ENCODE measurements at regions not wholly inside any gene's neighbourhood (a gene's known extent, or its start where the extent isn't known, plus 50 kb on each side); places are given as distances from the start of the nearest gene placed in this dataset.

- Histone ChIP-seq H3K36me3 (ENCODE audit: insufficient read depth, low read length) (no peaks in the 10 kb centered on the region), H3K4me2 (ENCODE audit: insufficient read depth, low read length) (no peak overlapping the region), H3K4me3 (ENCODE audit: low read depth in 1 of 2, low read length in 2 of 2) (no peak overlapping the region), H4K20me1 (ENCODE audit: insufficient read depth, low read length) (no peaks in the 10 kb centered on the region), H3K27me3 (ENCODE audit: insufficient read depth, low read length, poor library complexity) (peaks cover 7% of the 10 kb centered on the region), H3K4me1 (ENCODE audit: insufficient read depth, low read length) (no peaks in the 10 kb centered on the region), H3K27ac (ENCODE audit: low read length) (no peak overlapping the region), H3K9me3 (ENCODE audit: insufficient read depth, low read length, severe bottlenecking) (no peaks in the 10 kb centered on the region), H3K79me2 (ENCODE audit: insufficient read depth, low read length) (no peaks in the 10 kb centered on the region), H3K9ac (ENCODE audit: low read depth, low read length) (no peak overlapping the region), H2AFZ (ENCODE audit: low read depth, low read length) (no peak overlapping the region)
- TF ChIP-seq EZH2 (IDR thresholded peaks at IDR 0.05; ENCODE audit: borderline replicate concordance, low read depth, low read length, severe bottlenecking) (no peak), CTCF (IDR thresholded peaks at IDR 0.05; ENCODE audit: borderline replicate concordance, extremely low read depth, low read length, poor library complexity, severe bottlenecking) (no peak)
- no peak for DNase-seq
- no peak for ATAC-seq (ENCODE audit: insufficient read depth, low read depth)
Observed at GRCh38 chr12:114457620-114458019, 51.7 kb upstream of the TBX5 start.

Measured in DND-41 (cell line).